ENCODE measurements at regions not wholly inside any gene's neighbourhood (a gene's known extent, or its start where the extent isn't known, plus 50 kb on each side); places are given as distances from the start of the nearest gene placed in this dataset.
A peak's percentile ranks its signal among the peaks of the same experiment; 100 is the strongest.
"Not testable (repeated sequence)": the region's sequence is repeated elsewhere in the genome, so short reads cannot be mapped to it uniquely, and the experiment has no call there.

GRCh38 chr2:185484602-185485001 lies 254.0 kb upstream of the FSIP2 start:
- no peak for DNase-seq

GRCh38 chr2:185502351-185502750 lies 236.3 kb upstream of the FSIP2 start:
- DNase-seq: peak in 4 of 56 donors; percentile 0 to 7 (median 6)

GRCh38 chr2:185507719-185508118 lies 230.9 kb upstream of the FSIP2 start:
- DNase-seq: no peak

- DNase-seq: no peak
Observed at GRCh38 chr2:185510060-185510459, 228.5 kb upstream of the FSIP2 start.

- no peak for DNase-seq
Observed at GRCh38 chr2:185511925-185512324, 226.7 kb upstream of the FSIP2 start.

GRCh38 chr2:185522472-185522871 lies 216.1 kb upstream of the FSIP2 start:
- DNase-seq: no peak

- not testable (repeated sequence) for DNase-seq
Observed at GRCh38 chr2:185524242-185524641, 214.4 kb upstream of the FSIP2 start.

- DNase-seq: peak in 3 of 56 donors; percentile 3 to 19 (median 4)
Observed at GRCh38 chr2:185526161-185526560, 212.4 kb upstream of the FSIP2 start.

GRCh38 chr2:185531721-185532120 lies 206.9 kb upstream of the FSIP2 start:
- no peak for DNase-seq

GRCh38 chr2:185537689-185538088 lies 200.9 kb upstream of the FSIP2 start:
- DNase-seq: no peak

- no peak for DNase-seq
Observed at GRCh38 chr2:185567196-185567595, 171.4 kb upstream of the FSIP2 start.

GRCh38 chr2:185567940-185568339 lies 170.7 kb upstream of the FSIP2 start:
- DNase-seq: no peak

GRCh38 chr2:185578322-185578721 lies 160.3 kb upstream of the FSIP2 start:
- no peak for DNase-seq

- no peak for DNase-seq
Observed at GRCh38 chr2:185583058-185583816, 155.4 kb upstream of the FSIP2 start.

GRCh38 chr2:185585165-185585564 lies 153.4 kb upstream of the FSIP2 start:
- not testable (repeated sequence) for DNase-seq

GRCh38 chr2:185591276-185591675 lies 147.3 kb upstream of the FSIP2 start:
- DNase-seq: not testable (repeated sequence)

- no peak for DNase-seq
Observed at GRCh38 chr2:185607945-185608344, 130.7 kb upstream of the FSIP2 start.

- no peak for DNase-seq
Observed at GRCh38 chr2:185608799-185609198, 129.8 kb upstream of the FSIP2 start.

- DNase-seq: no peak
Observed at GRCh38 chr2:185610301-185610700, 128.3 kb upstream of the FSIP2 start.

- no peak for DNase-seq
Observed at GRCh38 chr2:185618625-185619024, 120.0 kb upstream of the FSIP2 start.

GRCh38 chr2:185625604-185626003 lies 113.0 kb upstream of the FSIP2 start:
- no peak for DNase-seq

GRCh38 chr2:185628985-185629384 lies 109.6 kb upstream of the FSIP2 start:
- DNase-seq: no peak

GRCh38 chr2:185633621-185634020 lies 105.0 kb upstream of the FSIP2 start:
- DNase-seq: no peak

GRCh38 chr2:185638771-185639170 lies 99.8 kb upstream of the FSIP2 start:
- DNase-seq: no peak
